ENCODE measurements at regions not wholly inside any gene's neighbourhood (a gene's known extent, or its start where the extent isn't known, plus 50 kb on each side); places are given as distances from the start of the nearest gene placed in this dataset.

- H3K4me3 ChIP-seq (ENCODE audit: low read depth, low read length): no peak overlapping the region
- no peaks in the 10 kb centered on the region for H3K4me1 ChIP-seq (ENCODE audit: control insufficient read depth, insufficient read depth, low read length)
- H3K27me3 ChIP-seq (ENCODE audit: control insufficient read depth, insufficient read depth, low read length): no peaks in the 10 kb centered on the region
- no peak overlapping the region for H3K27ac ChIP-seq (ENCODE audit: low read depth, low read length)
- H3K9me3 ChIP-seq (ENCODE audit: control insufficient read depth, insufficient read depth, low read length): no peaks in the 10 kb centered on the region
- H3K36me3 ChIP-seq (ENCODE audit: control insufficient read depth, insufficient read depth, low read length): no peaks in the 10 kb centered on the region
- no peak overlapping the region for H3K9ac ChIP-seq (ENCODE audit: low read depth, low read length)
Observed at GRCh38 chr21:16580661-16581060, 850.9 kb downstream of the USP25 start.

DNA sequence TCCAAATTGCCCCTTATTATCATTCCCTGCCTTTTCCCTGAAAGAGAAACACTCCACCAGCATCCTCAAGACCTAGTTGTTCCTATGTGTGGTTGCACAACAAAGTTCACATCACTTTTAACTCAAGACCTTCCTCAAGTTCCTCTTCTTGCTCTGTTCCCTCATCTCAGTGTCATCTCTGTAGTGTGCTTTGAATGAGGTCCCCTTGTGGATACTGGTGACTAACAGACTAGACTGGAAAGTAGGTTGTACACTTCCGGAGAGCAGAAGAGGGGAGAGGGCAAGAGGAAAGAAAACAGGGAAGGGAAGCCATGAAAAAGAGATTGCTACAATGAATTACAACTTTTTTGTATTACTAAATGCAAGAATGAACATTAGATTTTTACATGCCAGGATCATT lies 853.8 kb downstream of the USP25 start:
- Histone ChIP-seq H3K4me3 (ENCODE audit: low read depth, low read length) (no peak overlapping the region), H3K9ac (ENCODE audit: low read depth, low read length) (no peak overlapping the region), H3K27ac (ENCODE audit: low read depth, low read length) (no peak overlapping the region), H3K27me3 (ENCODE audit: control insufficient read depth, insufficient read depth, low read length) (peaks cover 3% of the 10 kb centered on the region; the same call in 1 of the 2 replicates), H3K36me3 (ENCODE audit: control insufficient read depth, insufficient read depth, low read length) (no peaks in the 10 kb centered on the region), H3K4me1 (ENCODE audit: control insufficient read depth, insufficient read depth, low read length) (peaks cover 18% of the 10 kb centered on the region), H3K9me3 (ENCODE audit: control insufficient read depth, insufficient read depth, low read length) (no peaks in the 10 kb centered on the region)

DNA sequence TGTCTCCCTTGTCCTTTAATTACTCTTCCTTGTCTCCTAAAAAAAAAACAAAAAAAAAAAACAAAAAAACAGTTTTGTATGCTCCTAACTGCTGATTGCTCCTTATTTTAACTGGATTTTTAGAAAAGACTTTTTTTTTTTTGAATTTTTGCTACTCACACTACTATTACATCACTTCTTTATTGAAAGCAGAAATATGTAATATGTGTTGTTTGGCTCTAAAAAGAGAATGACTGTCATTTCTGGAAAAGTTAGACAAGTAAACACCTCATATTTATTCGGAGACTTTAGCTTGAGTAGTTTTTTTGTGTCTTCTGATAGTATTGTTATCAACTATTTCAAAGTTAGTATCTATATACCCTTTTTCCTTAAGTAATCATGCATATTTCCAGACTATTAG lies 855.0 kb downstream of the USP25 start:
- Histone ChIP-seq H3K27me3 (ENCODE audit: control insufficient read depth, insufficient read depth, low read length) (peaks cover 3% of the 10 kb centered on the region; the same call in 1 of the 2 replicates), H3K9me3 (ENCODE audit: control insufficient read depth, insufficient read depth, low read length) (no peaks in the 10 kb centered on the region), H3K9ac (ENCODE audit: low read depth, low read length) (no peak overlapping the region), H3K27ac (ENCODE audit: low read depth, low read length) (no peak overlapping the region), H3K36me3 (ENCODE audit: control insufficient read depth, insufficient read depth, low read length) (no peaks in the 10 kb centered on the region), H3K4me3 (ENCODE audit: low read depth, low read length) (no peak overlapping the region), H3K4me1 (ENCODE audit: control insufficient read depth, insufficient read depth, low read length) (peaks cover 21% of the 10 kb centered on the region)

DNA sequence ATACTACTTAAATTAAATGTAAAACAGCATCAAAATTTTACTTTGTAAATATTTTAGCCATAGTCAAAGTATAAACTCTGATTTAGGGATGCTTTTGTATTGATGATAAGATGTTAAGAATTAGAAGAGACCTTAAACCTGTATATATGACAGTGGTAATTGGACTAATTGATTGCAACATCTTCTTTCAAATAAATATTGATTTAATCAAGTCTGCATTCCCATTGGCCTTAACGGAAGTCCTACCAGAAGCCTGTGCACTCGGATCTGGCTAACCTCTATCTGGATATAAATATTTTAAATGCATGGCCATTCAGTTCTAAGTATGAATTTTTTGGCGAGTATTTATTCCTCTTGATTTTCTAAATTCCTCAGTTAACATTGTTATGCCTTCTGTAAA lies 856.1 kb downstream of the USP25 start:
- Histone ChIP-seq H3K9ac (ENCODE audit: low read depth, low read length) (no peak overlapping the region), H3K36me3 (ENCODE audit: control insufficient read depth, insufficient read depth, low read length) (no peaks in the 10 kb centered on the region), H3K27ac (ENCODE audit: low read depth, low read length) (no peak overlapping the region), H3K27me3 (ENCODE audit: control insufficient read depth, insufficient read depth, low read length) (peaks cover 3% of the 10 kb centered on the region; the same call in 1 of the 2 replicates), H3K9me3 (ENCODE audit: control insufficient read depth, insufficient read depth, low read length) (no peaks in the 10 kb centered on the region), H3K4me3 (ENCODE audit: low read depth, low read length) (no peak overlapping the region), H3K4me1 (ENCODE audit: control insufficient read depth, insufficient read depth, low read length) (peaks cover 21% of the 10 kb centered on the region)

- Histone ChIP-seq H3K9me3 (ENCODE audit: control insufficient read depth, insufficient read depth, low read length) (no peaks in the 10 kb centered on the region), H3K27me3 (ENCODE audit: control insufficient read depth, insufficient read depth, low read length) (peaks cover 3% of the 10 kb centered on the region; the same call in 1 of the 2 replicates), H3K27ac (ENCODE audit: low read depth, low read length) (no peak overlapping the region), H3K4me3 (ENCODE audit: low read depth, low read length) (no peak overlapping the region; the same call in 1 of the 2 replicates), H3K4me1 (ENCODE audit: control insufficient read depth, insufficient read depth, low read length) (peaks cover 21% of the 10 kb centered on the region), H3K9ac (ENCODE audit: low read depth, low read length) (no peak overlapping the region), H3K36me3 (ENCODE audit: control insufficient read depth, insufficient read depth, low read length) (no peaks in the 10 kb centered on the region)
Observed at GRCh38 chr21:16587141-16587581, 857.4 kb downstream of the USP25 start.

DNA sequence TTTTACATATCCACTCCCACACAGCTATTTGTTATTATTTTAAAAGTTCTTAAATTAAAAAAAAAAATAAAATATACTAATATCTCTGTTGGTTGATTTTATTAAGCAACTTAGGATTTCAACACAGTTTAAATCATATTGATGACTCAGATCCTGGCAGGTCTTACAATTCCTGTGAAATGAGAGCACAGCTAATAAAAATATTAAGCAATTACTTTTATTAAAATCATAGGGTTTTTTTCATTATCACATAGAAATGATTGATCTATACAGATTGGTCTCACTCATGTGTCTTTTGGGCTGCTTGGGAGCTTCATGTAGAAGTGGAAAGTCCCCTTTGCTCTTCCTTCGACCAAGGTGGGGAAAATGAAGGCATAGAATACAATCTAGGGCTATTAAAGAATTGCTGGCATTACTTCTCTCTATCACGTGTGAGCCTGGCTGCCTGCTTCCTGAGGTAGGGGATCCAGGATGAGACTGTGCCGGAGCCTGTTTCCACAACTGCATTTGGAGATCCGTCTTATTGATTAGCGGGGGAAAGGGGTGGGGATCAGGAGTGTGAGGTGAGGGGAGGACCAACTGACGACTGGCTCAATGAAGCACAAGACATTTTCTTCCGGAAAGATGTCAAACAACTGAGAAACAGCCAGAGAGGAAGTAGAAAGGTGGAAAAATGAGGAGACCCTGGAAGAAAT lies 858.0 kb downstream of the USP25 start:
- Histone ChIP-seq H3K27ac (ENCODE audit: low read depth, low read length) (peak overlapping the region; percentile 9), H3K36me3 (ENCODE audit: control insufficient read depth, insufficient read depth, low read length) (no peaks in the 10 kb centered on the region), H3K9ac (ENCODE audit: low read depth, low read length) (no peak overlapping the region; the same call in 1 of the 2 replicates), H3K4me3 (ENCODE audit: low read depth, low read length) (peak overlapping the region; percentile 59), H3K9me3 (ENCODE audit: control insufficient read depth, insufficient read depth, low read length) (no peaks in the 10 kb centered on the region), H3K4me1 (ENCODE audit: control insufficient read depth, insufficient read depth, low read length) (peaks cover 21% of the 10 kb centered on the region), H3K27me3 (ENCODE audit: control insufficient read depth, insufficient read depth, low read length) (peaks cover 3% of the 10 kb centered on the region; the same call in 1 of the 2 replicates)

GRCh38 chr21:16588433-16588860 lies 858.7 kb downstream of the USP25 start:
- Histone ChIP-seq H3K9ac (ENCODE audit: low read depth, low read length) (peak overlapping the region; percentile 42; the same call in 1 of the 2 replicates), H3K36me3 (ENCODE audit: control insufficient read depth, insufficient read depth, low read length) (no peaks in the 10 kb centered on the region), H3K4me1 (ENCODE audit: control insufficient read depth, insufficient read depth, low read length) (peaks cover 21% of the 10 kb centered on the region), H3K4me3 (ENCODE audit: low read depth, low read length) (peak overlapping the region; percentile 59), H3K9me3 (ENCODE audit: control insufficient read depth, insufficient read depth, low read length) (no peaks in the 10 kb centered on the region), H3K27me3 (ENCODE audit: control insufficient read depth, insufficient read depth, low read length) (peaks cover 3% of the 10 kb centered on the region; the same call in 1 of the 2 replicates), H3K27ac (ENCODE audit: low read depth, low read length) (no peak overlapping the region)

- peaks cover 21% of the 10 kb centered on the region for H3K4me1 ChIP-seq (ENCODE audit: control insufficient read depth, insufficient read depth, low read length)
- H3K27me3 ChIP-seq (ENCODE audit: control insufficient read depth, insufficient read depth, low read length): peaks cover 3% of the 10 kb centered on the region; the same call in 1 of the 2 replicates
- H3K9ac ChIP-seq (ENCODE audit: low read depth, low read length): no peak overlapping the region
- H3K9me3 ChIP-seq (ENCODE audit: control insufficient read depth, insufficient read depth, low read length): no peaks in the 10 kb centered on the region
- H3K4me3 ChIP-seq (ENCODE audit: low read depth, low read length): peak overlapping the region; percentile 59
- no peak overlapping the region for H3K27ac ChIP-seq (ENCODE audit: low read depth, low read length)
- H3K36me3 ChIP-seq (ENCODE audit: control insufficient read depth, insufficient read depth, low read length): no peaks in the 10 kb centered on the region
Observed at GRCh38 chr21:16589006-16589898, 859.5 kb downstream of the USP25 start.

DNA sequence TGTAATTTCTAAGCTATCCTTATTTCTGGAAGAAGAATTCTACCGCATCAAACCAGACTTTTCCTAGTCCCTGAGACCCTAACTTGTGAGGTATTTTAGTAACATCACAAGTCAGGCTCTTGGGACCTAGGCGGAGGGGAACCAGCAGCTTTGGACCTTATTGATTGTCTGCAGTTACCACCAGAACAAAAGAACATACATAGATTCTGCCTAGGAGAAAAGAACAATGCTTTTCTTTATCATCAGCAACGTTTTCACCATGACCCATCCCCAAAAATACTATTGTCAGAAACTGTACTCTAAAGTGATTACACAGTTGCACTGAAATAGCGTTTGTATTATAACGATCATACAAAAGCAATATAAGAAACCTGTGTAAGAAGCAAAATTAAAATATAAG lies 860.4 kb downstream of the USP25 start:
- Histone ChIP-seq H3K9ac (ENCODE audit: low read depth, low read length) (no peak overlapping the region), H3K36me3 (ENCODE audit: control insufficient read depth, insufficient read depth, low read length) (no peaks in the 10 kb centered on the region), H3K27me3 (ENCODE audit: control insufficient read depth, insufficient read depth, low read length) (peaks cover 3% of the 10 kb centered on the region; the same call in 1 of the 2 replicates), H3K27ac (ENCODE audit: low read depth, low read length) (no peak overlapping the region), H3K4me3 (ENCODE audit: low read depth, low read length) (no peak overlapping the region), H3K4me1 (ENCODE audit: control insufficient read depth, insufficient read depth, low read length) (peaks cover 21% of the 10 kb centered on the region), H3K9me3 (ENCODE audit: control insufficient read depth, insufficient read depth, low read length) (no peaks in the 10 kb centered on the region)

DNA sequence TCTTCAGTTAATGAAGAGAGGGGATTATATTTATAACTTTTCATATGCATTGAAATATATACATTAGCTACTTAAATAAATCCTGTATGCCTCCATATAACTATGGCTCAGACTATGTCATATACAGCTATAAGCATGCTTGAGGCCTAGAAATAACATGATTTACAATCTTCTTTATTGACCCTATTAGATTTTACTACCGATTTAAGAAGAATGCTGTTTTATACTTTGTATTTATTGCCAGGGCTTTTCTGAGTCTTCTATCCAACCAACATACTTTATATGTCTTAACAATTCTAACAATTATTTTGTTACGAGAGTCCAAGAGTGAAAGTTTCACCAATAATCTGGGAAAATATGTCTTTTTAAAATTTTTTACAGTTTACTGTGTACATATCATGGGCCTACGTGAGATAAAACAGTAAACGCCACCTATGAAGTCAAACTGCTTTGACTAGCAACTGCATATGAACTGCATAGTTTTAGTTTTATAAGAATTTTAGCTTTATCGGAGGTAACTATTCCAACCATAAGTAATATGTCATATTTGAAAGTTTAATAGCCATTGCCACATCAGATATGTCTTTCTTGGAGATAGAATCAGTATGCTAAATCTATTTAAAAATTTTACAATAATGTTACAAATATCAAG lies 861.0 kb downstream of the USP25 start:
- H3K9me3 ChIP-seq (ENCODE audit: control insufficient read depth, insufficient read depth, low read length): no peaks in the 10 kb centered on the region
- peaks cover 3% of the 10 kb centered on the region; the same call in 1 of the 2 replicates for H3K27me3 ChIP-seq (ENCODE audit: control insufficient read depth, insufficient read depth, low read length)
- peaks cover 21% of the 10 kb centered on the region for H3K4me1 ChIP-seq (ENCODE audit: control insufficient read depth, insufficient read depth, low read length)
- no peak overlapping the region for H3K4me3 ChIP-seq (ENCODE audit: low read depth, low read length)
- no peak overlapping the region for H3K27ac ChIP-seq (ENCODE audit: low read depth, low read length)
- no peak overlapping the region for H3K9ac ChIP-seq (ENCODE audit: low read depth, low read length)
- no peaks in the 10 kb centered on the region for H3K36me3 ChIP-seq (ENCODE audit: control insufficient read depth, insufficient read depth, low read length)
